ENCODE measurements at regions not wholly inside any gene's neighbourhood (a gene's known extent, or its start where the extent isn't known, plus 50 kb on each side); places are given as distances from the start of the nearest gene placed in this dataset.

DNA sequence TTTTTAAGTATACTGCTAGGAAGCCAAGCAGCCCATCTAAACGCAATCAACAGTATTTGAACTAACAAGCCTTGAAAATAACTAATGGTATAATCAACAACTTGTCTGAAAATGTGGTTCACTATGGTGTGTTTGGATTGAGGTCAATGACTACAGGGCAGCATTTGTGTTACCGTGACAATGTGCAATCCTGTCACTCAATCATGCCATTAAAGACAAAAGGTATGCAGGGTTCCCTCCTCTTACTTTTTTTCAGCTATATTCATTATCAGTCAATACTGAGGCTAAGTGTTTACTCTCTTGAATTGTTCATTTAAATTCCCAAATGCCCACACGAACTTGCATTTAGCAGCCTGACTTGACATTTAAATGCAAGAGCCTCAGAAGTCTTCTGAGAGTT, 1099.3 kb upstream of the EPHA6 start:
- Mint-ChIP-seq H3K4me3 (ENCODE audit: low read depth) (peak overlapping the region; percentile 16), H3K4me1 (ENCODE audit: low read depth) (peaks cover 17% of the 10 kb centered on the region), H3K27me3 (no peaks in the 10 kb centered on the region), H3K9me3 (ENCODE audit: low read depth) (peaks cover under 1% of the 10 kb centered on the region), H3K27ac (no peak overlapping the region), H3K36me3 (ENCODE audit: insufficient read depth) (no peaks in the 10 kb centered on the region)
- DNase-seq (ENCODE audit: low spot score, unreplicated experiment) = no peak
- TF ChIP-seq, protein P1, sequence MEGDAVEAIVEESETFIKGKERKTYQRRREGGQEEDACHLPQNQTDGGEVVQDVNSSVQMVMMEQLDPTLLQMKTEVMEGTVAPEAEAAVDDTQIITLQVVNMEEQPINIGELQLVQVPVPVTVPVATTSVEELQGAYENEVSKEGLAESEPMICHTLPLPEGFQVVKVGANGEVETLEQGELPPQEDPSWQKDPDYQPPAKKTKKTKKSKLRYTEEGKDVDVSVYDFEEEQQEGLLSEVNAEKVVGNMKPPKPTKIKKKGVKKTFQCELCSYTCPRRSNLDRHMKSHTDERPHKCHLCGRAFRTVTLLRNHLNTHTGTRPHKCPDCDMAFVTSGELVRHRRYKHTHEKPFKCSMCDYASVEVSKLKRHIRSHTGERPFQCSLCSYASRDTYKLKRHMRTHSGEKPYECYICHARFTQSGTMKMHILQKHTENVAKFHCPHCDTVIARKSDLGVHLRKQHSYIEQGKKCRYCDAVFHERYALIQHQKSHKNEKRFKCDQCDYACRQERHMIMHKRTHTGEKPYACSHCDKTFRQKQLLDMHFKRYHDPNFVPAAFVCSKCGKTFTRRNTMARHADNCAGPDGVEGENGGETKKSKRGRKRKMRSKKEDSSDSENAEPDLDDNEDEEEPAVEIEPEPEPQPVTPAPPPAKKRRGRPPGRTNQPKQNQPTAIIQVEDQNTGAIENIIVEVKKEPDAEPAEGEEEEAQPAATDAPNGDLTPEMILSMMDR (IDR thresholded peaks at IDR 0.05; ENCODE audit: unreplicated experiment) = no peak

DNA sequence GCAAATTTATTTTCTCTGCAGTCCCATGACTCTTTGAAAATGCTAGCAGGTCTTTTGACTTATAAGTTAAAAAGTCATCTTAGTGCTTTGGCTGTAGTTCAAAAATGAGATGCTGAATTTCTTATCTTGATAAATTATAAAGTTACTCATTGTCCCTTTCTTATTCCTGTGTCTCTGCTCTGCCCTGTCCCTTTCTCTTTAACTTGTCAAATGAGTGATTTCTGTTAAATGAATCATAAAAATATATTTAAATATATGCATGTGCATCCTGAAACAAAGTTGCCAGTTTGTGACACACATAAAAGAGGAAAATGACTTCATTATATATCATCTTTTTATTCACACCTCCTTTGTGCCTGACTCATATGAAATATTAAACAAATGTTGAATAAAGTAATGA, 1097.3 kb upstream of the EPHA6 start:
- no peak for DNase-seq (ENCODE audit: low spot score, unreplicated experiment)
- TF ChIP-seq, protein P1 (IDR thresholded peaks at IDR 0.05; ENCODE audit: unreplicated experiment) = no peak
- Mint-ChIP-seq H3K9me3 (ENCODE audit: low read depth) (no peaks in the 10 kb centered on the region), H3K27ac (no peak overlapping the region), H3K27me3 (no peaks in the 10 kb centered on the region), H3K4me3 (ENCODE audit: low read depth) (no peak overlapping the region), H3K36me3 (ENCODE audit: insufficient read depth) (no peaks in the 10 kb centered on the region), H3K4me1 (ENCODE audit: low read depth) (peaks cover 17% of the 10 kb centered on the region)

DNA sequence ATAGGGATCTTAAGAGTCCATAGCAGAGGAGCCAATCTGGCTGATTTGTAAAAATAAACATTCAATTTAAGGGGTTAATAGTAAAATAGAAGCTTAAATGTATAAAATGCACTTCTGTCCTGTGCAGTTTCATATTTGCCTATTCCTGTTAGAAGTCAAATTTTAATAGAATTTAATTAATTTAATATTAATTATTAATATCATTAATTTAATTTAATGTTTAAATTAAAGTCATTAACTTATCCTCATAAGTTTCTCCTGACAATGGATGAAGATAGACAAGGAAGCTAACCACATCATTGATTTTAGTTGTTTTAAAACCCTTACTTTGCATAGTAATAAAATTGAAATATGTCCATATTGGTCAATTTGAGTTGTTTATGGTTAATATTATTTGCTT, 1096.2 kb upstream of the EPHA6 start:
- Mint-ChIP-seq H3K4me3 (ENCODE audit: low read depth) (no peak overlapping the region), H3K27me3 (no peaks in the 10 kb centered on the region), H3K36me3 (ENCODE audit: insufficient read depth) (no peaks in the 10 kb centered on the region), H3K4me1 (ENCODE audit: low read depth) (peaks cover 17% of the 10 kb centered on the region), H3K9me3 (ENCODE audit: low read depth) (no peaks in the 10 kb centered on the region), H3K27ac (no peak overlapping the region)
- DNase-seq (ENCODE audit: low spot score, unreplicated experiment) = no peak
- TF ChIP-seq, protein P1 (IDR thresholded peaks at IDR 0.05; ENCODE audit: unreplicated experiment) = no peak

DNA sequence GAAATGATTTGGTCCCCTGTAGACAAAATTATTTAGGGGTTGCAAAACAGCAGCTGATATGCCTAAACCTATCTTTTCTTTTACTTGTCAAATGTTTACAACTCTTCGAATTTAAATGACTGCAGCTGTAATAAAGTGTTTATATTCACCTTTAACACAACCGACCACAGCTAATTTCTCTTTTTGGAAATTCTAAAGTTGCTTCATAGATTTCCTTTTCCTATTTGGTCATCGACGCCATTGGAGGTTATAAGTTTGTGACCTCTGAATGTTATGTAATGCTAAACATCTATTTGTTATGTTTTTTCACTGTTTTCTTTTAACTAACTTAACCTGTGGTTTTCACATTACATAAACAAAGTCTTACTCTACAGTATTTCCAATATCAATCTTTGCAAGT, 1094.9 kb upstream of the EPHA6 start:
- TF ChIP-seq, protein P1 (IDR thresholded peaks at IDR 0.05; ENCODE audit: unreplicated experiment) = no peak
- Mint-ChIP-seq H3K36me3 (ENCODE audit: insufficient read depth) (no peaks in the 10 kb centered on the region), H3K27ac (no peak overlapping the region), H3K27me3 (no peaks in the 10 kb centered on the region), H3K4me3 (ENCODE audit: low read depth) (no peak overlapping the region), H3K9me3 (ENCODE audit: low read depth) (no peaks in the 10 kb centered on the region), H3K4me1 (ENCODE audit: low read depth) (peaks cover 15% of the 10 kb centered on the region)
- no peak for DNase-seq (ENCODE audit: low spot score, unreplicated experiment)

DNA sequence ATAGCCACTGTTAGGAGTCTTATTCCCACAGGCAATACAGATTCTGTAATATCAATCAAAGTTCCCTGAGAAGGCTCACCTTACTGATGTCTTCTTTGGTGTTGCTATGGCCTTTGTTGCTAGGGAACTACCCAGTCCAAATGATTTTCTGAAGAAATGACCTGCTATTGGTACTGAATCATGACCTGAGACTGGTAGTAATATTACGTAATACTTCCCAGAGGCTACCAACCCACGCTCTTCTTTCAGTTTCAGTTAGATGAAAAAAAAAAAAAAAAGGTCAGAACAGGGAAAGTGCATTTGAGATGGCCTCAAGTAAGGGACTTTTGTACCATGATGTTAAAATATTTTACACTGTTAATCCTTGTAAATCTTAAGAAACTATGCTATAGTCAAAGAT, 1092.5 kb upstream of the EPHA6 start:
- no peaks in the 10 kb centered on the region for H3K36me3 Mint-ChIP-seq (ENCODE audit: insufficient read depth)
- H3K4me1 Mint-ChIP-seq (ENCODE audit: low read depth) = no peaks in the 10 kb centered on the region
- H3K4me3 Mint-ChIP-seq (ENCODE audit: low read depth) = no peak overlapping the region
- no peaks in the 10 kb centered on the region for H3K9me3 Mint-ChIP-seq (ENCODE audit: low read depth)
- no peak overlapping the region for H3K27ac Mint-ChIP-seq
- TF ChIP-seq, protein P1 (IDR thresholded peaks at IDR 0.05; ENCODE audit: unreplicated experiment) = no peak
- DNase-seq (ENCODE audit: low spot score, unreplicated experiment) = no peak
- no peaks in the 10 kb centered on the region for H3K27me3 Mint-ChIP-seq

Data from progenitor cell of endocrine pancreas (in vitro differentiated cells).